Stimulated activated CD8-positive, alpha-beta memory T cell treated with anti-CD3 and anti-CD28 coated beads, Interleukin-2, amount 100 ng/mL, for 48 hours (primary cell): ENCODE measurements at regions not wholly inside any gene's neighbourhood (a gene's known extent, or its start where the extent isn't known, plus 50 kb on each side); places are given as distances from the start of the nearest gene placed in this dataset.

ENCODE experiments used
- DNase-seq, 2 donors: peaks; one replicate each; pipeline ENCODE4 v3.0.0-alpha.2; 2020; ENCODE audit warnings: low read depth in 2 of 2

- DNase-seq, result no peak
These were observed 58.5 kb downstream of the PSMG1 start for GRCh38 chr21:39124681-39125251.

- DNase-seq, result no peak
These were observed 59.9 kb downstream of the PSMG1 start for GRCh38 chr21:39123375-39123774.

GRCh38 chr21:39121600-39122355 lies 61.5 kb downstream of the PSMG1 start:
- no peak for DNase-seq

- DNase-seq, result no peak
These were observed 62.2 kb downstream of the PSMG1 start for GRCh38 chr21:39120876-39121599.

- DNase-seq, result no peak
These were observed 63.4 kb downstream of the PSMG1 start for GRCh38 chr21:39119891-39120290.

GRCh38 chr21:39118604-39119215 lies 64.5 kb downstream of the PSMG1 start:
- no peak for DNase-seq

GRCh38 chr21:39118061-39118460 lies 65.2 kb downstream of the PSMG1 start:
- DNase-seq, result no peak

GRCh38 chr21:39117440-39117970 lies 65.7 kb downstream of the PSMG1 start:
- no peak for DNase-seq

- no peak for DNase-seq
These were observed 66.4 kb downstream of the PSMG1 start for GRCh38 chr21:39116761-39117439.

GRCh38 chr21:39115576-39116235 lies 67.5 kb downstream of the PSMG1 start:
- DNase-seq, result no peak

- DNase-seq, result no peak
These were observed 68.2 kb downstream of the PSMG1 start for GRCh38 chr21:39114871-39115575.

GRCh38 chr21:39111931-39112550 lies 71.2 kb downstream of the PSMG1 start:
- no peak for DNase-seq

- no peak for DNase-seq
These were observed 72.8 kb downstream of the PSMG1 start for GRCh38 chr21:39110431-39110830.

- no peak for DNase-seq
These were observed 73.5 kb downstream of the PSMG1 start for GRCh38 chr21:39109596-39110210.

- no peak for DNase-seq
These were observed 74.1 kb downstream of the PSMG1 start for GRCh38 chr21:39109163-39109530.

- DNase-seq, result no peak
These were observed 74.7 kb downstream of the PSMG1 start for GRCh38 chr21:39108291-39109162.

GRCh38 chr21:39107739-39108138 lies 75.5 kb downstream of the PSMG1 start:
- no peak for DNase-seq

- no peak for DNase-seq
These were observed 76.3 kb downstream of the PSMG1 start for GRCh38 chr21:39106881-39107462.
